Ectodermal cell (in vitro differentiated cells): ENCODE measurements at regions not wholly inside any gene's neighbourhood (a gene's known extent, or its start where the extent isn't known, plus 50 kb on each side); places are given as distances from the start of the nearest gene placed in this dataset.

Experiments
- H3K27ac ChIP-seq: 2 replicates; pipeline ENCODE4 v1.7.0; 2013; ENCODE audit warnings: mild to moderate bottlenecking, low read depth, low read length; ENCODE audit not compliant: insufficient read depth, poor library complexity, severe bottlenecking
- H3K27me3 ChIP-seq: 2 replicates; pipeline ENCODE4 v1.7.0; 2013; ENCODE audit warnings: mild to moderate bottlenecking, low read length; ENCODE audit not compliant: insufficient read depth, control insufficient read depth, poor library complexity, severe bottlenecking
- H3K36me3 ChIP-seq: one replicate; pipeline ENCODE4 v1.7.0; 2013; ENCODE audit warnings: low read length; ENCODE audit not compliant: control insufficient read depth, insufficient read depth
- H3K4me1 ChIP-seq: one replicate; pipeline ENCODE4 v1.7.0; 2013; ENCODE audit warnings: low read length; ENCODE audit not compliant: control insufficient read depth, insufficient read depth
- H3K4me3 ChIP-seq: 2 replicates; pipeline ENCODE4 v1.7.0; 2013; ENCODE audit warnings: low read depth, low read length, control low read depth; ENCODE audit not compliant: insufficient read depth
- H3K9me3 ChIP-seq: 2 replicates; pipeline ENCODE4 v1.7.0; 2013; ENCODE audit warnings: mild to moderate bottlenecking, low read length, moderate library complexity; ENCODE audit not compliant: control insufficient read depth
- WGBS, 2 experiments: methylation state at CpG; one replicate each; pipeline ENCODE4 v1.1.7; 2013; ENCODE audit warnings: missing lambda C conversion rate in 2 of 2; 5-methylcytosine and 5-hydroxymethylcytosine counted together

- no peaks in the 10 kb centered on the region for H3K36me3 ChIP-seq
- WGBS, 2 experiments = 93 to 100% methylated on average over 1 of the region's 1 CpG
- H3K4me1 ChIP-seq = no peaks in the 10 kb centered on the region
Observed at GRCh38 chr2:81734981-81735380, 1430.4 kb upstream of the LRRTM1 start.

GRCh38 chr2:81714817-81715216, 1410.3 kb upstream of the LRRTM1 start:
- H3K27ac ChIP-seq = no peak overlapping the region
- no peaks in the 10 kb centered on the region for H3K36me3 ChIP-seq
- no peaks in the 10 kb centered on the region for H3K9me3 ChIP-seq
- no peaks in the 10 kb centered on the region for H3K4me1 ChIP-seq
- no peaks in the 10 kb centered on the region for H3K27me3 ChIP-seq
- no peak overlapping the region for H3K4me3 ChIP-seq
- 89 to 99% methylated on average over 2 of the region's 2 CpGs for WGBS, 2 experiments

More at GRCh38 chr2:81734981-81735380, 1430.4 kb upstream of the LRRTM1 start:
- Histone ChIP-seq H3K4me3 (no peak overlapping the region), H3K27ac (no peak overlapping the region), H3K9me3 (no peaks in the 10 kb centered on the region), H3K27me3 (no peaks in the 10 kb centered on the region)

- Histone ChIP-seq H3K36me3 (no peaks in the 10 kb centered on the region), H3K9me3 (no peaks in the 10 kb centered on the region), H3K4me3 (no peak overlapping the region), H3K27ac (no peak overlapping the region), H3K27me3 (no peaks in the 10 kb centered on the region), H3K4me1 (no peaks in the 10 kb centered on the region)
- WGBS, 2 experiments = 91 to 92% methylated on average over 2 of the region's 2 CpGs
Observed at GRCh38 chr2:81706856-81707255, 1402.3 kb upstream of the LRRTM1 start.

- no peaks in the 10 kb centered on the region for H3K27me3 ChIP-seq
- H3K4me1 ChIP-seq = no peaks in the 10 kb centered on the region
- H3K36me3 ChIP-seq = no peaks in the 10 kb centered on the region
- H3K27ac ChIP-seq = no peak overlapping the region
- no peak overlapping the region for H3K4me3 ChIP-seq
- 92 to 100% methylated on average over 2 of the region's 2 CpGs for WGBS, 2 experiments
- no peaks in the 10 kb centered on the region for H3K9me3 ChIP-seq
Observed at GRCh38 chr2:81703831-81704230, 1399.3 kb upstream of the LRRTM1 start.

- no peaks in the 10 kb centered on the region for H3K36me3 ChIP-seq
- no peaks in the 10 kb centered on the region for H3K27me3 ChIP-seq
- H3K4me1 ChIP-seq = no peaks in the 10 kb centered on the region
- no peaks in the 10 kb centered on the region for H3K9me3 ChIP-seq
- 90 to 94% methylated on average over 3 of the region's 3 CpGs for WGBS, 2 experiments
- H3K4me3 ChIP-seq = no peak overlapping the region
- H3K27ac ChIP-seq = no peak overlapping the region
Observed at GRCh38 chr2:81692566-81692965, 1388.0 kb upstream of the LRRTM1 start.

- Histone ChIP-seq H3K9me3 (no peaks in the 10 kb centered on the region), H3K4me1 (no peaks in the 10 kb centered on the region), H3K36me3 (no peaks in the 10 kb centered on the region), H3K4me3 (no peak overlapping the region), H3K27ac (no peak overlapping the region), H3K27me3 (no peaks in the 10 kb centered on the region)
- 90% methylated on average over 1 to 2 of the region's 2 CpGs for WGBS, 2 experiments
Observed at GRCh38 chr2:81675641-81676040, 1371.1 kb upstream of the LRRTM1 start.

- Histone ChIP-seq H3K4me3 (no peak overlapping the region), H3K36me3 (no peaks in the 10 kb centered on the region), H3K4me1 (no peaks in the 10 kb centered on the region), H3K27ac (no peak overlapping the region), H3K9me3 (no peaks in the 10 kb centered on the region), H3K27me3 (no peaks in the 10 kb centered on the region)
Observed at GRCh38 chr2:81672923-81673322, 1368.4 kb upstream of the LRRTM1 start.

GRCh38 chr2:81672516-81672915, 1368.0 kb upstream of the LRRTM1 start:
- Histone ChIP-seq H3K27me3 (no peaks in the 10 kb centered on the region), H3K27ac (no peak overlapping the region), H3K4me3 (no peak overlapping the region), H3K9me3 (no peaks in the 10 kb centered on the region), H3K36me3 (no peaks in the 10 kb centered on the region), H3K4me1 (no peaks in the 10 kb centered on the region)
- 77 to 100% methylated on average over 1 to 2 of the region's 5 CpGs for WGBS, 2 experiments

- no peaks in the 10 kb centered on the region for H3K4me1 ChIP-seq
- no peaks in the 10 kb centered on the region for H3K9me3 ChIP-seq
- no peak overlapping the region for H3K27ac ChIP-seq
- no peak overlapping the region for H3K4me3 ChIP-seq
- no peaks in the 10 kb centered on the region for H3K27me3 ChIP-seq
- no peaks in the 10 kb centered on the region for H3K36me3 ChIP-seq
- WGBS, 2 experiments = no CpG with 5 or more reads among the region's 1 CpG
Observed at GRCh38 chr2:81670885-81671284, 1366.3 kb upstream of the LRRTM1 start.

- Histone ChIP-seq H3K27me3 (no peaks in the 10 kb centered on the region), H3K36me3 (no peaks in the 10 kb centered on the region), H3K9me3 (no peaks in the 10 kb centered on the region), H3K4me1 (no peaks in the 10 kb centered on the region), H3K4me3 (no peak overlapping the region), H3K27ac (no peak overlapping the region)
- WGBS, 2 experiments = 90 to 91% methylated on average over 3 of the region's 3 CpGs
Observed at GRCh38 chr2:81661081-81661480, 1356.5 kb upstream of the LRRTM1 start.

- WGBS, 2 experiments = 93 to 94% methylated on average over 4 of the region's 4 CpGs
- H3K9me3 ChIP-seq = no peaks in the 10 kb centered on the region
- H3K36me3 ChIP-seq = no peaks in the 10 kb centered on the region
- H3K4me1 ChIP-seq = no peaks in the 10 kb centered on the region
- no peak overlapping the region for H3K4me3 ChIP-seq
- H3K27me3 ChIP-seq = no peaks in the 10 kb centered on the region
- H3K27ac ChIP-seq = no peak overlapping the region
Observed at GRCh38 chr2:81658227-81658626, 1353.7 kb upstream of the LRRTM1 start.
